GM23248 (cell line): ENCODE measurements at regions not wholly inside any gene's neighbourhood (a gene's known extent, or its start where the extent isn't known, plus 50 kb on each side); places are given as distances from the start of the nearest gene placed in this dataset.

Source experiments
- EZH2 ChIP-seq: fragments of 200-600 bp; sonication (generic); IDR thresholded peaks from 2 replicates; pipeline ENCODE4 v1.6.1; 2018; ENCODE audit warnings: antibody characterized with exemption, mild to moderate bottlenecking; ENCODE audit not compliant: insufficient read depth, poor library complexity, severe bottlenecking
- EZH2phosphoT487 ChIP-seq: fragments of 200-600 bp; sonication (generic); IDR thresholded peaks from 2 replicates; pipeline ENCODE4 v1.6.1; 2018; ENCODE audit warnings: antibody characterized with exemption, moderate library complexity, mild to moderate bottlenecking, low read depth; ENCODE audit not compliant: insufficient read depth

- TF ChIP-seq EZH2 (no peak), EZH2phosphoT487 (no peak)
Observed at GRCh38 chr2:129174143-129174542, 805.3 kb upstream of the RAB6C start.
